LNCAP (cell line): ENCODE measurements at regions not wholly inside any gene's neighbourhood (a gene's known extent, or its start where the extent isn't known, plus 50 kb on each side); places are given as distances from the start of the nearest gene placed in this dataset.

ENCODE experiments used
- CTCF ChIP-seq: fragments of 450-650 bp; IDR thresholded peaks from 2 replicates; pipeline ENCODE4 v1.5.1; 2017; ENCODE audit warnings: mild to moderate bottlenecking

GRCh38 chr11:45073685-45074141, 72.7 kb upstream of the PRDM11 start:
- TF ChIP-seq CTCF = no peak

GRCh38 chr11:45075519-45075918, 70.9 kb upstream of the PRDM11 start:
- TF ChIP-seq CTCF = no peak

GRCh38 chr11:45075952-45076351, 70.5 kb upstream of the PRDM11 start:
- TF ChIP-seq CTCF = no peak

GRCh38 chr11:45076761-45077160, 69.7 kb upstream of the PRDM11 start:
- TF ChIP-seq CTCF = no peak

- TF ChIP-seq CTCF = no peak
Observed at GRCh38 chr11:45078236-45079074, 68.0 kb upstream of the PRDM11 start.

GRCh38 chr11:45079075-45079444, 67.4 kb upstream of the PRDM11 start:
- no peak for TF ChIP-seq CTCF

GRCh38 chr11:45079567-45079942, 66.9 kb upstream of the PRDM11 start:
- no peak for TF ChIP-seq CTCF
